Caki2 (cell line): ENCODE measurements at regions not wholly inside any gene's neighbourhood (a gene's known extent, or its start where the extent isn't known, plus 50 kb on each side); places are given as distances from the start of the nearest gene placed in this dataset.

ENCODE experiments used
- DNase-seq: peaks from one replicate; pipeline ENCODE4 v3.0.0-alpha.2; 2015; ENCODE audit warnings: low read depth
- in situ Hi-C: cut with HindIII; loops from 2 replicates; pipeline ENCODE4 v1.10.0; 2016; ENCODE audit warnings: low sequenced_read_pairs, low pct_unique_long_range_greater_than_20kb, mixed read lengths

- no peak for DNase-seq
- in situ Hi-C loops = no loop called here
Observed at GRCh38 chr10:47175181-47176123, 124.5 kb upstream of the GDF10 start.

GRCh38 chr10:47176206-47176902 is 123.6 kb upstream of the GDF10 start:
- in situ Hi-C loops = no loop called here
- no peak for DNase-seq

- in situ Hi-C loops = no loop called here
- DNase-seq = no peak
Observed at GRCh38 chr10:47176903-47177868, 122.8 kb upstream of the GDF10 start.

- DNase-seq = no peak
- in situ Hi-C loops = no loop called here
Observed at GRCh38 chr10:47178537-47179290, 121.3 kb upstream of the GDF10 start.

GRCh38 chr10:47179291-47179647 is 120.7 kb upstream of the GDF10 start:
- in situ Hi-C loops = no loop called here

GRCh38 chr10:47181052-47181849 is 118.7 kb upstream of the GDF10 start:
- in situ Hi-C loops = no loop called here
- no peak for DNase-seq

More at GRCh38 chr10:47179291-47179647, 120.7 kb upstream of the GDF10 start:
- DNase-seq = no peak

GRCh38 chr10:47182934-47183703 is 116.9 kb upstream of the GDF10 start:
- DNase-seq = no peak
- in situ Hi-C loops = no loop called here

GRCh38 chr10:47183704-47184041 is 116.3 kb upstream of the GDF10 start:
- no peak for DNase-seq
- in situ Hi-C loops = no loop called here

- DNase-seq = no peak
- in situ Hi-C loops = no loop called here
Observed at GRCh38 chr10:47184273-47184672, 115.7 kb upstream of the GDF10 start.

- no peak for DNase-seq
- in situ Hi-C loops = no loop called here
Observed at GRCh38 chr10:47184724-47185330, 115.2 kb upstream of the GDF10 start.

GRCh38 chr10:47186941-47187340 is 113.1 kb upstream of the GDF10 start:
- in situ Hi-C loops = no loop called here
- DNase-seq = no peak

- no peak for DNase-seq
- in situ Hi-C loops = no loop called here
Observed at GRCh38 chr10:47187592-47187991, 112.4 kb upstream of the GDF10 start.

GRCh38 chr10:47188156-47188555 is 111.8 kb upstream of the GDF10 start:
- DNase-seq = no peak
- in situ Hi-C loops = no loop called here

GRCh38 chr10:47189802-47190201 is 110.2 kb upstream of the GDF10 start:
- no peak for DNase-seq
- in situ Hi-C loops = no loop called here

- in situ Hi-C loops = no loop called here
Observed at GRCh38 chr10:47190301-47190700, 109.7 kb upstream of the GDF10 start.

GRCh38 chr10:47190802-47191450 is 109.1 kb upstream of the GDF10 start:
- in situ Hi-C loops = no loop called here
- DNase-seq = no peak

More at GRCh38 chr10:47190301-47190700, 109.7 kb upstream of the GDF10 start:
- DNase-seq = no peak
